ENCODE measurements at regions not wholly inside any gene's neighbourhood (a gene's known extent, or its start where the extent isn't known, plus 50 kb on each side); places are given as distances from the start of the nearest gene placed in this dataset.

GRCh38 chr10:4004144-4004543 is 219.1 kb upstream of the KLF6 start:
- H3K79me2 ChIP-seq (ENCODE audit: control insufficient read depth, insufficient read depth, low read length), result no peaks in the 10 kb centered on the region
- H3K4me2 ChIP-seq (ENCODE audit: insufficient read depth, low read length), result no peak overlapping the region
- TF ChIP-seq THRA (IDR thresholded peaks at IDR 0.05), result no peak
- no peak for TF ChIP-seq GMEB1 (CRISPR knock-in tag; IDR thresholded peaks at IDR 0.05)
- TF ChIP-seq CREBBP (IDR thresholded peaks at IDR 0.05; ENCODE audit: low read depth, low read length), result no peak
- TF ChIP-seq CHD7 (IDR thresholded peaks at IDR 0.05; ENCODE audit: low read depth, low read length), result peak; percentile 87
- H3K36me3 ChIP-seq (ENCODE audit: control insufficient read depth, insufficient read depth, low read length), result no peaks in the 10 kb centered on the region
- H2AFZ ChIP-seq (ENCODE audit: low read depth, low read length), result no peak overlapping the region
- H3K9me1 ChIP-seq (ENCODE audit: control insufficient read depth, insufficient read depth, low read length), result no peaks in the 10 kb centered on the region
- intact Hi-C loops (cut with micrococcal nuclease) (no loop called here), in situ Hi-C loops (cut with MboI) (no loop called here)
- H3K9ac ChIP-seq (ENCODE audit: insufficient read depth in 1 of 2, low read depth in 2 of 2, low read length in 2 of 2), result no peak overlapping the region
- 13% methylated on average over 5 of the region's 5 CpGs for WGBS (ENCODE audit: insufficient coverage, low coverage, missing lambda C conversion rate)
- FAIRE-seq (no peak), DNase-seq (ENCODE audit: extremely low read depth in 1 of 4, low spot score in 3 of 4) (no peak), ATAC-seq (no peak)
- H4K20me1 ChIP-seq (replicated peaks; ENCODE audit: control insufficient read depth, insufficient read depth, low read length), result no peaks in the 10 kb centered on the region
- H3K9me3 ChIP-seq (replicated peaks; ENCODE audit: control insufficient read depth, insufficient read depth, low read depth, low read length), result no peaks in the 10 kb centered on the region
- ChIA-PET CTCF (ENCODE audit: low intra/inter-chr PET ratio) (no interaction called here), POLR2A (interaction anchor here (1.8 kb wide), 1 partner anchor 13 kb away, joined by 4 read pairs; no protein-coding TSS in a partner anchor)
- H3K27ac ChIP-seq (ENCODE audit: extremely low read depth, low read depth, low read length), result no peak overlapping the region
- no peaks in the 10 kb centered on the region for H3K4me1 ChIP-seq (replicated peaks in 1 of 2; ENCODE audit: control insufficient read depth in 2 of 2, insufficient read depth in 2 of 2, low read length in 2 of 2)
- BruUV-seq (replicated peaks), result no TSS peak
- H3K27me3 ChIP-seq (ENCODE audit: control insufficient read depth in 2 of 2, insufficient read depth in 2 of 2, low read length in 2 of 2), result peaks cover 0 to 16% of the 10 kb centered on the region in 2 experiments; a peak in 2 of 5 replicates
- no peak overlapping the region for H3K4me3 ChIP-seq

All from K562 (cell line).